Naive thymus-derived CD8-positive, alpha-beta T cell (primary cell): ENCODE measurements at regions not wholly inside any gene's neighbourhood (a gene's known extent, or its start where the extent isn't known, plus 50 kb on each side); places are given as distances from the start of the nearest gene placed in this dataset.

Experiments
- ATAC-seq, 2 donors: fragments of 150-1000 bp; cut with Tn5 transposase in 1 of 2; sonication (Bioruptor Pico), chemical (Tn5 transposase) in 1 of 2; 1 replicate in 1 of 2; 2 replicates in 1 of 2; pipeline ENCODE4 v1.10.0; 2021; ENCODE audit warnings: mild to moderate bottlenecking in 2 of 2, moderate library complexity in 2 of 2
- POLR2A ChIA-PET: fragments of 350-600 bp; sonication (Branson Sonifier 250); formaldehyde crosslinking; loops from one replicate; lab custom pipeline; 2021; ENCODE audit warnings: antibody characterized with exemption; lab: Charles Lee
- DNase-seq, 10 donors: peaks; one replicate each; pipeline versions ENCODE4 v3.0.0 to v3.0.0-alpha.2; 2020 to 2022
- H3K27ac Mint-ChIP-seq, 10 donors: one replicate each; pipeline ENCODE4 v1.8.0; 2020 to 2022; ENCODE audit warnings: mild to moderate bottlenecking in 10 of 10, mixed read lengths in 10 of 10, moderate library complexity in 4 of 10, inconsistent platforms in 1 of 10
- H3K27me3 Mint-ChIP-seq, 5 donors: one replicate each; pipeline ENCODE4 v1.8.0; 2021 to 2022; ENCODE audit warnings: mixed read lengths in 5 of 5
- H3K36me3 Mint-ChIP-seq, 3 donors: one replicate each; pipeline ENCODE4 v1.8.0; 2020 to 2022; ENCODE audit warnings: mixed read lengths in 3 of 3, mild to moderate bottlenecking in 2 of 3, inconsistent platforms in 1 of 3
- H3K4me1 Mint-ChIP-seq, 4 donors: one replicate each; pipeline ENCODE4 v1.8.0; 2021 to 2022; ENCODE audit warnings: mixed read lengths in 4 of 4
- H3K4me3 Mint-ChIP-seq, 10 donors: one replicate each; pipeline ENCODE4 v1.8.0; 2020 to 2022; ENCODE audit warnings: mild to moderate bottlenecking in 10 of 10, mixed read lengths in 10 of 10, moderate library complexity in 6 of 10, inconsistent platforms in 1 of 10
- H3K9me3 Mint-ChIP-seq, 9 donors: one replicate each; pipeline ENCODE4 v1.8.0; 2020 to 2022; ENCODE audit warnings: mixed read lengths in 9 of 9, mild to moderate bottlenecking in 3 of 9, inconsistent platforms in 1 of 9, moderate library complexity in 1 of 9

DNA sequence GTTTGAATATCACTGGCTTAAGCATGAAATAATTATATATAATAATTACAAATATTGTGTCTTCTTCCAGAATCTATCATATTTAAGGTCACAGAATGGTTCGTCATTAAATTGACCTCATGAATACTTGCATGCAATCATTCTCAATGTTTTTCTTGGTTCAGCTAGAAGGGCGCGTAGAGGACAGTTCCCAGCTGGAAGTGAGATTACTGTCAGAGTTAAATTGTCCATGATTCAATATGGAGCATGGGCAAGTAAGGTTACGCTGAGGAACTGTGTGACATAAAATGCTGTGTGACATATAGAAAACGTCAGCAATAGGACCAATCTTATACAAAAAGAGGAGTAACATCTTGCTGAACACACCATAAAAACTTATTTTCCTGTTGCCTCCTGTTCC is 2423.5 kb upstream of the RAG2 start:
- ATAC-seq = no peak
- no peaks in the 10 kb centered on the region for H3K4me1 Mint-ChIP-seq
- POLR2A ChIA-PET = no interaction called here
- H3K9me3 Mint-ChIP-seq = peaks cover 0 to 19% (median 5%) of the 10 kb centered on the region in 9 donors
- no peaks in the 10 kb centered on the region for H3K27me3 Mint-ChIP-seq
- no peak overlapping the region for H3K27ac Mint-ChIP-seq
- H3K36me3 Mint-ChIP-seq = no peaks in the 10 kb centered on the region
- DNase-seq = no peak
- no peak overlapping the region for H3K4me3 Mint-ChIP-seq

DNA sequence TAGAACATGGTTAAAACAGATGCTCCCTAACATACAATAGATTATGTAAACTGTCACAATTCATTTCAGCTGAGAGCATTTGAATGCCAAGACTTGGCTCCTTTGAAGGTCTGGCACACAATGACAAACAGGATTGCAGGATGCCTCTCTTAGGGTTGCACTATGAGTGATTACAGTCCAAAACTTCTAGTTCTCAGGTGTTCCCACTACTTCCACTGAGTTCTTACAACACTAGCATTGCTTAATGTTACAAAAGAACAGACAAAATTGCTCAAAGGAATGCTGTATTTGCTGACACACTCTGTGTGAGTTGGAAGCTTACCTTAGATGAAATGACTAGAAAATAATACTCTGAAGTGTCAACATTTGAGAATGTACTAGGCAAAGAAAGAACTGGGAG is 2413.8 kb upstream of the RAG2 start:
- Mint-ChIP-seq H3K4me1 (no peaks in the 10 kb centered on the region), H3K4me3 (no peak overlapping the region), H3K36me3 (peaks cover 0 to 5% (median 0%) of the 10 kb centered on the region in 3 donors), H3K27ac (no peak overlapping the region), H3K27me3 (no peaks in the 10 kb centered on the region), H3K9me3 (peaks cover 4 to 35% (median 13%) of the 10 kb centered on the region in 9 donors)
- ATAC-seq (no peak), DNase-seq (no peak)
- POLR2A ChIA-PET = no interaction called here

DNA sequence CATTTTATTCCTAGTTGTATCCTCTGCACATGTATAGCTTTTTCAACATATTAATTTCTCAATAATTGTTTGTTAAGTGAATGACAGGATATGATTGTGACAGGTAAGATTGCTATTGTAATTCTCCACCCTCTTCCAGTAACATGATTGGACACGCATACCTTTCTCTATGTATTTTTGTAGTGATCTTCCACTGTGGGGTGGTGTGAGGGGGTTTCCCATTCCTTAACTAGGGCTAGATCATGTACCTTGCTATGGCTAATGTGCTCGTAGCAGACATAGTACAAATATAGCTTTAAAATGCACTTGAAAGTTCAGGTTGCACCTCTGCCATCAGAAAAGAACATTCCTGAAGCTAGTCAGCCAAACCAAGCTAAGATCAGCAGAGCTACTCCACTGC is 2392.8 kb upstream of the RAG2 start:
- Mint-ChIP-seq H3K4me3 (no peak overlapping the region), H3K36me3 (peaks cover 0 to 8% (median 0%) of the 10 kb centered on the region in 3 donors), H3K9me3 (peaks cover under 1 to 31% (median 13%) of the 10 kb centered on the region in 9 donors), H3K27ac (no peak overlapping the region), H3K4me1 (no peaks in the 10 kb centered on the region), H3K27me3 (no peaks in the 10 kb centered on the region)
- no peak for ATAC-seq
- POLR2A ChIA-PET = no interaction called here
- no peak for DNase-seq

DNA sequence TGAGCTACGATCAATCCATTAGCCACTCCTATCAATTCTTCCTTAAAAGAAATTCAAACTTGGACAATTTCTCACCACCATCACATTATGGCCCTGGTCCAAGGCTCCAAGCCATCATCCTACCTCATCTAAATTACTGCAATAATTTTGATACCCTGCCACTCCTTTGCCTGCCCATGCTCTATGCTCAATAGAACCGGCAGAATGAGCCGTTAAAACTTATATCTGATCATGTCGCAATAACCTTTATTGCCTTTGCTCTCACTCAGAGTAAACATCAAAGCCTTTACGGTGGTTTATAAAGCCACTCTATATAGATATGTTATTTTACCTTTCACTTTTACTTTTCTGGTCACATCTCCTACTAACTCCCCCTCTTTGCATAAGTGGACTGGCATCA is 2392.1 kb upstream of the RAG2 start:
- Mint-ChIP-seq H3K27ac (no peak overlapping the region), H3K4me3 (no peak overlapping the region)

DNA sequence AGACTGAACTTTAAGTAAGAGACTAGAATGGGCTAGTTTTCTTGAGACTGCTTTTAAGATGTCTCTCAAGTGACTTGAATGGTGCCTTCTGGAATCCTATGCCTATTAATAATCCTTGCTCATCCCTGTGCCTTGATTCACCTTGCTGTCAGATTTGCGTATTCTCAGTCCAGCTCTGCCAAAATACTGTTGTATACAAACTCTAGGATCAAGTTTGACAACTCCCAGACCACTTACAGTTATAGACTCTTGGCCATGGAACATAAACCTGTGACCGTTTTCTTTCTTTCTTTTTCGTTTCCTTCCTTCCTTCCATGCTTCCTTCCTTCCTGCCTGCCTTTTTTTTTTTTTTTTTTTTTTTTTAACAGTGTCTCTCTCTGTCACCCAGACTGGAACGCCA is 2390.9 kb upstream of the RAG2 start:
- Mint-ChIP-seq H3K27ac (no peak overlapping the region), H3K36me3 (peaks cover 0 to 4% (median 0%) of the 10 kb centered on the region in 3 donors), H3K27me3 (no peaks in the 10 kb centered on the region), H3K4me3 (no peak overlapping the region), H3K9me3 (peaks cover 6 to 37% (median 20%) of the 10 kb centered on the region in 9 donors), H3K4me1 (no peaks in the 10 kb centered on the region)
- no peak for ATAC-seq
- POLR2A ChIA-PET = no interaction called here
- DNase-seq = no peak

More for the DNA sequence above, 2392.1 kb upstream of the RAG2 start:
- no peak for DNase-seq
- Mint-ChIP-seq H3K27me3 (no peaks in the 10 kb centered on the region), H3K36me3 (peaks cover 0 to 4% (median 0%) of the 10 kb centered on the region in 3 donors), H3K9me3 (peaks cover 6 to 30% (median 15%) of the 10 kb centered on the region in 9 donors), H3K4me1 (no peaks in the 10 kb centered on the region)
- no peak for ATAC-seq
- POLR2A ChIA-PET = no interaction called here

DNA sequence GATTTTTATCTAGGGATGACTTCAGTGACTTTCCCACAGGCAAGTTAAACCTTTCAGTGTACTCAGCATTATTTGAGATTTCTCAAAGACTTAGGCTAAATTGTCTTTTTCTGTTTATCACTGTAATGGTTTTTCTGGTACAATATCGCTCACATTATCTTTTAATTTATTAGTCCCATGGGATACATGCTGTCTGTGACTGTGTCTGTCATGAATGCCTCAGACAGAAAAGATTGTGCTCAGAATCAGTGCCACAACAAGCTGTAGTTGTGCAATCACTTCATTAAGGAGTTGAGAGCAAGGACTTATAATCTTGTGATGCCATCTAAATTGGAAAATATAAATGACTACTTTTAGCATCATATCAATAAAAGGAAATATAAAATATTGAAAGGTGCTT is 2374.2 kb upstream of the RAG2 start:
- Mint-ChIP-seq H3K4me1 (no peaks in the 10 kb centered on the region), H3K27me3 (no peaks in the 10 kb centered on the region), H3K27ac (no peak overlapping the region), H3K36me3 (no peaks in the 10 kb centered on the region), H3K9me3 (peaks cover 0 to 9% (median 3%) of the 10 kb centered on the region in 9 donors), H3K4me3 (no peak overlapping the region)
- POLR2A ChIA-PET = no interaction called here
- DNase-seq (no peak), ATAC-seq (no peak)

DNA sequence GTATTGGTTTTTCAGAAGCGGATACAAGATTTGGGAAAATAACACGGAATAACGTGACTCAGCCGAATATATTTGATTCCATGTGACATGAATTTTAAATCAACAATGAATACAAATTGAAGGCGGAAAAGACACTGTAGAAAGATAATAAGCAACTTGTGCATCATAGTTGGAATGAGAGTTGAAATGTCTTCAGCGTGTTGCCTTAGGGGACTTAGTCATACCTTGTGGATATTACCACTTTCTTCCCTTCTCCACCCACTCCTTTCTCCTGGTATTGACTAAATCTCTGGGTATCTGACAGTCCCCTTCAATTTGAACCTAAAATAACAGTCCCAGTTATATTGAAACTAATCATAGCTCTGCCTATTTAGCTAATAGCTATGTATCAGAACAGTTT is 2373.1 kb upstream of the RAG2 start:
- DNase-seq (no peak), ATAC-seq (no peak)
- H3K27me3 Mint-ChIP-seq = no peaks in the 10 kb centered on the region
- no peak overlapping the region for H3K27ac Mint-ChIP-seq
- H3K9me3 Mint-ChIP-seq = peaks cover 0 to 15% (median 3%) of the 10 kb centered on the region in 9 donors
- POLR2A ChIA-PET = no interaction called here
- no peaks in the 10 kb centered on the region for H3K4me1 Mint-ChIP-seq
- no peaks in the 10 kb centered on the region for H3K36me3 Mint-ChIP-seq
- H3K4me3 Mint-ChIP-seq = no peak overlapping the region

DNA sequence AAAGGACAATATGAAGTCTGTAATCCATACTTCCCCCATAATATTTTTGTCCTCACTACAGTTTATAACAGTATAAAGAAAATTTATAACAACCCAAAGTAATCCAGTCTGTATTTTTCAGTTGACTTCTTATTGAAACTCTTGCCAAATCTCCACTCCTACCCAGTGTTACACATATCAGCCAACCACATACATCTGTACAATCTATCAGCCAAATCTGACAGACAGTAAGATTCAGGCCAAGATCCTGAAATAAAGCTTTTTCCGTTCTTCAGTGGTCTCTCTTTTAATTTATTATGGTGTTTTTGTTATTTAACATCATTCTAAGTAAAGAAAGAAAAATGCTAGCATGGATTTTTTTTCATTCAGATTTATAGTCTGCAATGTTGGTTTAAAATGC is 2370.9 kb upstream of the RAG2 start:
- POLR2A ChIA-PET = no interaction called here
- peaks cover 0 to 15% (median 5%) of the 10 kb centered on the region in 9 donors for H3K9me3 Mint-ChIP-seq
- no peak overlapping the region for H3K27ac Mint-ChIP-seq
- H3K27me3 Mint-ChIP-seq = no peaks in the 10 kb centered on the region
- no peaks in the 10 kb centered on the region for H3K36me3 Mint-ChIP-seq
- H3K4me3 Mint-ChIP-seq = no peak overlapping the region
- DNase-seq (no peak), ATAC-seq (no peak)
- no peaks in the 10 kb centered on the region for H3K4me1 Mint-ChIP-seq

DNA sequence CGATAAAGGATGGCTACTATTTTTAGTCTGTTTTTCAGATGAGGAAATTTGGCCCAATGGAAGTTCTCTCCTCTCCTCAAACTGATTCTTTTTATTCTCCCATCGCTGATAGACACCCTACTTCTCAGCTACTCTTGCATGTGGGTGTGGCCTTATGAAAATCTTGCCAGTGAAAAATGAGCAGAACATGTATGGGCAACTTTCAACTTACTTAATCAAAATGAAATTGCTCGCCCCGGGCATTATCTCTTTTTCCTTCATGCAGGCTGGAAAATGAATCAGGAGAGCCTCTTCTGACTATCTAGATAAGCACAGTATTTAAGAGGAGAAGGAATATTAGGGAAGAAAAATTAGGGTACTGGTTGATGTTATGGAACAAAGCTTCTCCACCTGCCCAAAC is 2354.7 kb upstream of the RAG2 start:
- no peak for ATAC-seq
- H3K36me3 Mint-ChIP-seq = no peaks in the 10 kb centered on the region
- H3K27ac Mint-ChIP-seq = no peak overlapping the region
- H3K4me1 Mint-ChIP-seq = no peaks in the 10 kb centered on the region
- H3K9me3 Mint-ChIP-seq = peaks cover 0 to 10% (median 5%) of the 10 kb centered on the region in 9 donors
- no peak overlapping the region for H3K4me3 Mint-ChIP-seq
- POLR2A ChIA-PET = no interaction called here
- no peaks in the 10 kb centered on the region for H3K27me3 Mint-ChIP-seq
- DNase-seq = no peak

DNA sequence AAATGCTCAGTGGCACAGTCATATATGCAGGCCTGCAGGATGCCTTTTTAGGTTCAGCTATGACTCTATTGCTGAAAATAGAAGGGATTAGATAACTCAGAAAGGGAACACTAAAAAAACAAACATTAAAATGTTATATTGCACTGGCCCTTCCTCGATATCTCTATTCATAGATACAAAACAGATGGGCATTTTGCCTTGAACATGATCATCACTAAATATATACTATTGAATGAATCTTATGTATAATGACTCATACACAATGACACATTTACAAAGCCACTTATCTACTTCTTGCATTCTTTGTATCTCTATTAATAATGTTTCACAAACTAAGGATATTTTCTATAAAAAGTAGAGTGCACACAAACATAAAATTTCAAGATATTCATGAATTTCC is 2352.8 kb upstream of the RAG2 start:
- H3K4me3 Mint-ChIP-seq = no peak overlapping the region
- POLR2A ChIA-PET = no interaction called here
- H3K9me3 Mint-ChIP-seq = peaks cover 0 to 25% (median 8%) of the 10 kb centered on the region in 9 donors
- no peak overlapping the region for H3K27ac Mint-ChIP-seq
- no peak for DNase-seq
- H3K36me3 Mint-ChIP-seq = peaks cover 0 to 6% (median 0%) of the 10 kb centered on the region in 3 donors
- ATAC-seq = no peak
- H3K4me1 Mint-ChIP-seq = no peaks in the 10 kb centered on the region
- no peaks in the 10 kb centered on the region for H3K27me3 Mint-ChIP-seq

DNA sequence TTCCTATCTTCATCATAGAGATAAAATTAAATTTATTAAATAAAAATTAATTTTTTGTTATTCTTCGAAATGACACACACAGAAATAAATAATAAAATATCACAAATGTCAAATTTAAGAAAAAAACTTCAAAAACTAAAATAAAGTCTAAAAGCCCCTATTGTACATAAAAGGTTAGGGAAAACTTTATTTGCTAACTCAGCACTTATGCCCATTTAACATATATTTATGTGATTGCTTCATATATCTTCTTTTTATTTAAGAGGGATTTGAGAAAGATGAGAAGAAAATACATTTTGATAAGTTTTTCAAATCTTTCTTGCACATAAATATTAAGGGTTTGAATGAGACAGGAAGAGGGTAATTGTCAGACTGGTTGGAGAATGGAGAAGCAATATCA is 2350.4 kb upstream of the RAG2 start:
- DNase-seq = no peak
- no peak for ATAC-seq
- H3K36me3 Mint-ChIP-seq = peaks cover 0 to 6% (median 0%) of the 10 kb centered on the region in 3 donors
- peaks cover 6 to 43% (median 15%) of the 10 kb centered on the region in 9 donors for H3K9me3 Mint-ChIP-seq
- no peaks in the 10 kb centered on the region for H3K27me3 Mint-ChIP-seq
- H3K4me1 Mint-ChIP-seq = no peaks in the 10 kb centered on the region
- H3K4me3 Mint-ChIP-seq = no peak overlapping the region
- H3K27ac Mint-ChIP-seq = no peak overlapping the region
- POLR2A ChIA-PET = no interaction called here

DNA sequence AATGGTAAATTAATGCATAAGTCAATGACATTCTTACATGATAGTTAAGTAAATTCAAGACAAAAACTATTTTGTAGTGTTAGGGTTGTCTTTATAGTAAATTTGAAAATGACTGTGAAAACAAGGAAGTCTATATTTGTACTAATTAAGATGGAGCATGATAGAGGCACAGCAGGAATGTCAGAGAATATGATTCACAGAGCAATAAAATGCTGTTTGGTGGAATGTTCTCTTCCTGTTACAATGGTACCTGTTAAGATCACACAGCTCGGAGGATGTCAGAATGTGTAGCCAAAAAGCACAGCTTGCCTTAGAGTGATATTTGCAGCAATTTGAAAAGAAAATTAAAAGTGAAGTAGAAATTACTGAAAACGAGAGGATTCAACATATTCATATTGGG is 2339.7 kb upstream of the RAG2 start:
- H3K4me3 Mint-ChIP-seq = no peak overlapping the region
- H3K4me1 Mint-ChIP-seq = no peaks in the 10 kb centered on the region
- ATAC-seq (no peak), DNase-seq (no peak)
- no peaks in the 10 kb centered on the region for H3K27me3 Mint-ChIP-seq
- H3K36me3 Mint-ChIP-seq = no peaks in the 10 kb centered on the region
- H3K27ac Mint-ChIP-seq = no peak overlapping the region
- POLR2A ChIA-PET = no interaction called here
- H3K9me3 Mint-ChIP-seq = peaks cover 0 to 29% (median 9%) of the 10 kb centered on the region in 9 donors

DNA sequence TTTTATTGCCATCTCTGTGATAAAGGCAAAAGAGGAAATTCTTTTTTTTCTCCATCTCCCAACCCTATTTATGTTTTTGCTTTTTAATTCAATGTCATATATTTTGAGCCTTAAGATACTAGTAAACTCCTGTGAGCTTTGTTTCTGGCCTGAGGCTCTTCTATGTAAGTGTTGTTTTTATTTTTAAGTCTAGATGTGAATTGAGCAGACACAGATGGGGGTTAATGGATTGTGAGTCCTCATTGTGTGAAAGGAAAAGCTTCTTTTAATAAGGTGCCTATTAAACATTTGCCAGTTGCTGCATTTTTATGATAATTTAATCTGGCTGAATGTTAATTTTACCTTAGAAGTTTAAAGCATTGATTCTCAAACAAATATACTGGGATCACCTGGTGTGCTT is 2337.9 kb upstream of the RAG2 start:
- H3K27ac Mint-ChIP-seq = no peak overlapping the region
- POLR2A ChIA-PET = no interaction called here
- DNase-seq = no peak
- H3K9me3 Mint-ChIP-seq = peaks cover 0 to 35% (median 12%) of the 10 kb centered on the region in 9 donors
- H3K4me3 Mint-ChIP-seq = no peak overlapping the region
- no peaks in the 10 kb centered on the region for H3K36me3 Mint-ChIP-seq
- no peaks in the 10 kb centered on the region for H3K27me3 Mint-ChIP-seq
- no peaks in the 10 kb centered on the region for H3K4me1 Mint-ChIP-seq
- no peak for ATAC-seq

DNA sequence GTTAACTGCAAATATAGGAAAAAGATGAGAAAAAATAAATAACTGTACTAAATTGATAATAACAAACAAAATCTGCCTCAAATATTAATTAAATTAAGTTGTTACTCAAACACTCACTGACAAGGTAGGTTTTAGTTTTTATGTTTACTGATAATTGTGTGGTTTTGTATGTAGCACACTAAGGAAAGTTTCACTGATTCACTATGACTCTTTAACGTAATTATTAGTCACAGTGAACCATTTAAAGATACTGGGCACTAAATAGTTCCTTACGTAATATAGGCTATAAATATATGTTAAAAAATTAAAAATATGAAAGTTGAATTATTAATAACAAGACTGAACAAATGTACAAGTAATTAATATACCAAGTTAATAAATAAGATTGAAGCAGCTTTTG is 2330.0 kb upstream of the RAG2 start:
- DNase-seq (no peak), ATAC-seq (no peak)
- POLR2A ChIA-PET = no interaction called here
- H3K4me3 Mint-ChIP-seq = no peak overlapping the region
- no peaks in the 10 kb centered on the region for H3K4me1 Mint-ChIP-seq
- no peaks in the 10 kb centered on the region for H3K36me3 Mint-ChIP-seq
- H3K9me3 Mint-ChIP-seq = peaks cover 0 to 23% (median 8%) of the 10 kb centered on the region in 9 donors
- no peak overlapping the region for H3K27ac Mint-ChIP-seq
- no peaks in the 10 kb centered on the region for H3K27me3 Mint-ChIP-seq
